Thoracic aorta (tissue), 2 donors: ENCODE measurements at regions not wholly inside any gene's neighbourhood (a gene's known extent, or its start where the extent isn't known, plus 50 kb on each side); places are given as distances from the start of the nearest gene placed in this dataset.

Experiments
- ATAC-seq: fragments of 150-250 bp; one replicate; pipeline ENCODE4 v1.8.0; 2017; ENCODE audit warnings: low read depth; ENCODE audit not compliant: insufficient number of reproducible peaks, low FRiP score
- DNase-seq: peaks from one replicate; pipeline ENCODE4 v3.0.0-alpha.2; 2020; ENCODE audit warnings: low spot score
- H3K27ac ChIP-seq, 2 donors: fragments of 200-600 bp; sonication (generic); 1 replicate in 1 of 2; 2 replicates in 1 of 2; pipeline ENCODE4 v1.5.1; 2016; ENCODE audit warnings: mild to moderate bottlenecking in 2 of 2, moderate library complexity in 2 of 2
- H3K27me3 ChIP-seq: fragments of 200-600 bp; sonication (generic); replicated peaks from 2 replicates; pipeline ENCODE4 v1.6.0; 2016; ENCODE audit warnings: mild to moderate bottlenecking; ENCODE audit not compliant: insufficient read depth
- H3K36me3 ChIP-seq: fragments of 200-600 bp; sonication (generic); one replicate; pipeline ENCODE4 v1.5.1; 2016
- H3K4me1 ChIP-seq, 2 donors: fragments of 200-600 bp; sonication (generic); 1 replicate in 1 of 2; 2 replicates in 1 of 2; pipeline versions ENCODE4 v1.5.1 to v1.6.0; 2016; ENCODE audit warnings: low read depth in 2 of 2, mild to moderate bottlenecking in 1 of 2; ENCODE audit not compliant: control insufficient read depth in 1 of 2
- H3K4me3 ChIP-seq: fragments of 200-600 bp; sonication (generic); 2 replicates; pipeline ENCODE4 v1.5.1; 2016; ENCODE audit warnings: mild to moderate bottlenecking
- H3K9me3 ChIP-seq: fragments of 200-600 bp; sonication (generic); 2 replicates; pipeline ENCODE4 v1.5.1; 2016
- CTCF ChIP-seq: fragments of 200-600 bp; sonication (generic); IDR thresholded peaks from one replicate; pipeline ENCODE4 v1.5.1; 2019; ENCODE audit warnings: antibody characterized with exemption

DNA sequence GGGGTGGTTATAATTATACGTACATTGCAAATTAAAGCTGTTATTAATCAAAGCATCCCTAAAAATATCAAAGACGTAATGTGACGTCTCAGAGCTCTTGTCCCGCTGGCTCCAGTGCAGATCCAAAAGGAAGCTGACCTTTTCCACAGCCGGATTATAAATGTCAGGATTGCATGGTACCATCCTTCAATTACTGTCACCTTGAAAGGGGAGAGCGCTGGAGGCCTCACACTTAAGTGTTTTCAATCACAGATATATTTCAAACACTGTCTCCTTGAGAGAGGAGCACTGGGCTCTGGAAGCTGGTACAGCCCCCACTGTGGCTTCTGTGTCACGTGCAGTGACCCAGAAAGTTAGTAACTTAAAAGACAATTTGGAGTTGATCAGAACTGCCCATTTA lies 94.2 kb downstream of the AIPL1 start:
- Histone ChIP-seq H3K4me3 (no peak overlapping the region), H3K4me1 (no peaks in the 10 kb centered on the region), H3K27me3 (no peaks in the 10 kb centered on the region), H3K9me3 (no peaks in the 10 kb centered on the region), H3K36me3 (no peaks in the 10 kb centered on the region), H3K27ac (no peak overlapping the region)
- ATAC-seq (no peak), DNase-seq (no peak)
- no peak for TF ChIP-seq CTCF

- ATAC-seq, result no peak
- no peak overlapping the region for H3K27ac ChIP-seq
- H3K27me3 ChIP-seq, result no peaks in the 10 kb centered on the region
- H3K9me3 ChIP-seq, result no peaks in the 10 kb centered on the region
- no peak for DNase-seq
- no peaks in the 10 kb centered on the region for H3K36me3 ChIP-seq
- TF ChIP-seq CTCF, result no peak
- H3K4me1 ChIP-seq, result no peaks in the 10 kb centered on the region
- H3K4me3 ChIP-seq, result no peak overlapping the region
Measured at GRCh38 chr17:6334386-6334785, 100.5 kb downstream of the AIPL1 start.

DNA sequence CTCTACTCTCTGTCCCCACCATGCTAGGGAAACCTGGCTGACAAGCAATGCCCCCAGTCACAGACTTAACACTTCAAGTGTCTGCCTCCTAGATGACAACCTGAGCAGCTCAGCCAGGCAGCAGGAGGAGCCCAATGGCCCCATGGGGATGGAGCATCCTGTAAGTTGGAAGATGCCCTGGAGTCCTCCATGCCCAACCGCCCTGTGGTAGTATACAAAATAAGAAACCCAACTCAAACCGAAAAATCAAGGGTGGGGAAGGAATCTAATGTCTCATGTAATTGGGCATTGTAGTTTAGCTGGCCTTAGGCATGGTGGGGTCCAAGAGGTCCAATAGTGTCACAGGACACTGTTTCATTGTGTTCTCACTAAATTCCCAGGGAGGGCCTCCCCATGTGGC lies 104.0 kb downstream of the AIPL1 start:
- H3K9me3 ChIP-seq, result no peaks in the 10 kb centered on the region
- no peaks in the 10 kb centered on the region for H3K36me3 ChIP-seq
- H3K4me1 ChIP-seq, result no peaks in the 10 kb centered on the region
- no peaks in the 10 kb centered on the region for H3K27me3 ChIP-seq
- H3K4me3 ChIP-seq, result no peak overlapping the region
- TF ChIP-seq CTCF, result no peak
- H3K27ac ChIP-seq, result no peak overlapping the region
- no peak for ATAC-seq
- DNase-seq, result no peak

GRCh38 chr17:6328279-6328678 lies 106.6 kb downstream of the AIPL1 start:
- no peak overlapping the region for H3K4me3 ChIP-seq
- DNase-seq (no peak), ATAC-seq (no peak)
- TF ChIP-seq CTCF, result no peak
- no peaks in the 10 kb centered on the region for H3K36me3 ChIP-seq
- H3K9me3 ChIP-seq, result no peaks in the 10 kb centered on the region
- no peaks in the 10 kb centered on the region for H3K4me1 ChIP-seq
- H3K27me3 ChIP-seq, result no peaks in the 10 kb centered on the region
- no peak overlapping the region for H3K27ac ChIP-seq

- ATAC-seq (no peak), DNase-seq (no peak)
- Histone ChIP-seq H3K4me3 (no peak overlapping the region), H3K27me3 (no peaks in the 10 kb centered on the region), H3K27ac (no peak overlapping the region), H3K9me3 (no peaks in the 10 kb centered on the region), H3K36me3 (no peaks in the 10 kb centered on the region), H3K4me1 (no peaks in the 10 kb centered on the region)
- TF ChIP-seq CTCF, result no peak
Measured at GRCh38 chr17:6327007-6327406, 107.9 kb downstream of the AIPL1 start.
